ENCODE measurements at regions not wholly inside any gene's neighbourhood (a gene's known extent, or its start where the extent isn't known, plus 50 kb on each side); places are given as distances from the start of the nearest gene placed in this dataset.

DNA sequence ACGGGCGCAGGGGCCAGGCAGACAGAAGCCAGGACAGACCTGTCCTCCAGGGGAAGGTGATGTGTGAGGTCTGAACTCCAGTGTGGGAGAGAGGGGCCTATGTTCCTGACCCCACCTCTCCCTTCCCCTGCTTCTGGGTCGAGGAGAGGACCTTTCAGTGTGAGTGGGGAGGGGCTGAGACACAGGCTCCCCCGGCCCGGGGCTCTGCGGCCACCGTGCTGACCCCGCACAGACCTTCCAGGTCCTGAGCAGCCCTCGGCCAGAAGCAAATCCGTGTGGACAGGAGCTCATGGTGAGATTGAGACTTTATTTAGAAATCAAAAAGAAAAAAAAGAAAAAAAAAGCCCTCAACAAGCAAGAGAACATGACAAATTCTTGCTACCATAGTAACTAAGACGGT, 680.5 kb downstream of the BRD1 start:
- H3K4me1 Mint-ChIP-seq = peaks cover 19% of the 10 kb centered on the region
- H3K4me3 ChIP-seq = no peak overlapping the region
- H3K9me2 ChIP-seq (ENCODE audit: insufficient read depth) = no peaks in the 10 kb centered on the region
- H3K27ac Mint-ChIP-seq = no peak overlapping the region
- no peaks in the 10 kb centered on the region for H4K20me1 ChIP-seq (replicated peaks; ENCODE audit: insufficient read depth)
- no peaks in the 10 kb centered on the region for H3F3A ChIP-seq (replicated peaks; ENCODE audit: low read depth)
- TF ChIP-seq POLR2AphosphoS5 (IDR thresholded peaks at IDR 0.05; ENCODE audit: low read depth) (no peak), JUNB (IDR thresholded peaks at IDR 0.05; ENCODE audit: unreplicated experiment) (no peak), STAT1 (IDR thresholded peaks at IDR 0.05; ENCODE audit: unreplicated experiment) (no peak), CREB1 (CRISPR knock-in tag; IDR thresholded peaks at IDR 0.05; ENCODE audit: low read depth) (no peak), EZH2phosphoT487 (IDR thresholded peaks at IDR 0.05; ENCODE audit: unreplicated experiment) (no peak), ZNF114 (CRISPR knock-in tag; IDR thresholded peaks at IDR 0.05) (no peak)
- TF ChIP-seq, protein P1, sequence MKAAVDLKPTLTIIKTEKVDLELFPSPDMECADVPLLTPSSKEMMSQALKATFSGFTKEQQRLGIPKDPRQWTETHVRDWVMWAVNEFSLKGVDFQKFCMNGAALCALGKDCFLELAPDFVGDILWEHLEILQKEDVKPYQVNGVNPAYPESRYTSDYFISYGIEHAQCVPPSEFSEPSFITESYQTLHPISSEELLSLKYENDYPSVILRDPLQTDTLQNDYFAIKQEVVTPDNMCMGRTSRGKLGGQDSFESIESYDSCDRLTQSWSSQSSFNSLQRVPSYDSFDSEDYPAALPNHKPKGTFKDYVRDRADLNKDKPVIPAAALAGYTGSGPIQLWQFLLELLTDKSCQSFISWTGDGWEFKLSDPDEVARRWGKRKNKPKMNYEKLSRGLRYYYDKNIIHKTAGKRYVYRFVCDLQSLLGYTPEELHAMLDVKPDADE (IDR thresholded peaks at IDR 0.05) = no peak
- TF ChIP-seq, protein P2, sequence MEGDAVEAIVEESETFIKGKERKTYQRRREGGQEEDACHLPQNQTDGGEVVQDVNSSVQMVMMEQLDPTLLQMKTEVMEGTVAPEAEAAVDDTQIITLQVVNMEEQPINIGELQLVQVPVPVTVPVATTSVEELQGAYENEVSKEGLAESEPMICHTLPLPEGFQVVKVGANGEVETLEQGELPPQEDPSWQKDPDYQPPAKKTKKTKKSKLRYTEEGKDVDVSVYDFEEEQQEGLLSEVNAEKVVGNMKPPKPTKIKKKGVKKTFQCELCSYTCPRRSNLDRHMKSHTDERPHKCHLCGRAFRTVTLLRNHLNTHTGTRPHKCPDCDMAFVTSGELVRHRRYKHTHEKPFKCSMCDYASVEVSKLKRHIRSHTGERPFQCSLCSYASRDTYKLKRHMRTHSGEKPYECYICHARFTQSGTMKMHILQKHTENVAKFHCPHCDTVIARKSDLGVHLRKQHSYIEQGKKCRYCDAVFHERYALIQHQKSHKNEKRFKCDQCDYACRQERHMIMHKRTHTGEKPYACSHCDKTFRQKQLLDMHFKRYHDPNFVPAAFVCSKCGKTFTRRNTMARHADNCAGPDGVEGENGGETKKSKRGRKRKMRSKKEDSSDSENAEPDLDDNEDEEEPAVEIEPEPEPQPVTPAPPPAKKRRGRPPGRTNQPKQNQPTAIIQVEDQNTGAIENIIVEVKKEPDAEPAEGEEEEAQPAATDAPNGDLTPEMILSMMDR (conservative IDR thresholded peaks at IDR 0.05; ENCODE audit: low read depth in 2 of 2) = no peak
- no peaks in the 10 kb centered on the region for H3K79me2 ChIP-seq (replicated peaks; ENCODE audit: insufficient read depth)
- H3K9me3 Mint-ChIP-seq = no peaks in the 10 kb centered on the region; the same call in 2 of the 3 replicates
- peaks cover 1% of the 10 kb centered on the region for H3K27me3 Mint-ChIP-seq (ENCODE audit: insufficient read depth, low read depth, poor library complexity)
- H3K4me3 Mint-ChIP-seq = no peak overlapping the region
- no peak for DNase-seq (ENCODE audit: low spot score)
- no peak overlapping the region for H3K27ac ChIP-seq (ENCODE audit: low read depth)
- no peaks in the 10 kb centered on the region; the same call in 1 of the 2 replicates for H3K36me3 ChIP-seq (ENCODE audit: insufficient read depth)
- H2AFZ ChIP-seq = no peak overlapping the region
- H3K4me2 ChIP-seq = no peak overlapping the region
- H3K27me3 ChIP-seq (ENCODE audit: insufficient read depth) = no peaks in the 10 kb centered on the region
- H3K36me3 Mint-ChIP-seq (ENCODE audit: low read depth) = no peaks in the 10 kb centered on the region; the same call in 2 of the 3 replicates
- no peaks in the 10 kb centered on the region for H3K4me1 ChIP-seq (ENCODE audit: insufficient read depth)
- ATAC-seq = no peak

DNA sequence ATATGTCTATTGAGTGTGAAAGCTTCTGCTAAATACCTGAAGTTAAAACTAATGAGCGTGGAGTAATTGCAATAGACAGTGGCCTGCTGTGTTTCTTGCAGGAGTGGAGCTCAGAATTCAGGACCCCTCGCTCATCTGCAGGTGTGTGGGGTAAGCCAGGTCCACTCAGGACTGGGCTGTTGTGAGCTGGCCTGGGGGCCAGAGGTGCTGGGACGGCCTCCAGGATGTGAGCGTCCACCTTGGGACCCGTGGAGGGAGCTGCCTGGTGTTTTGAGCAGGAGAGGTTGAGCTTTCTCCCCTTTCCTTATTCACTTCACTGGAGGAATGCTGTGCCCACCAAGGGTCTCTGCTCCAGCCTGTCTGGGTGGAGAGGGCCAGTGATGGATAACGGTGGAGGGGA, 681.2 kb downstream of the BRD1 start:
- H3K36me3 ChIP-seq (ENCODE audit: insufficient read depth) = no peaks in the 10 kb centered on the region; the same call in 1 of the 2 replicates
- TF ChIP-seq POLR2AphosphoS5 (IDR thresholded peaks at IDR 0.05; ENCODE audit: low read depth) = no peak
- no peak for TF ChIP-seq JUNB (IDR thresholded peaks at IDR 0.05; ENCODE audit: unreplicated experiment)
- TF ChIP-seq ZNF114 (CRISPR knock-in tag; IDR thresholded peaks at IDR 0.05) = no peak
- TF ChIP-seq ZNF331 (CRISPR knock-in tag; IDR thresholded peaks at IDR 0.05; ENCODE audit: low read depth) = no peak
- TF ChIP-seq EZH2phosphoT487 (IDR thresholded peaks at IDR 0.05; ENCODE audit: unreplicated experiment) = no peak
- TF ChIP-seq NANOG (IDR thresholded peaks at IDR 0.05; ENCODE audit: borderline replicate concordance) = no peak
- no peak for TF ChIP-seq STAT1 (IDR thresholded peaks at IDR 0.05; ENCODE audit: unreplicated experiment)
- TF ChIP-seq, protein P3, sequence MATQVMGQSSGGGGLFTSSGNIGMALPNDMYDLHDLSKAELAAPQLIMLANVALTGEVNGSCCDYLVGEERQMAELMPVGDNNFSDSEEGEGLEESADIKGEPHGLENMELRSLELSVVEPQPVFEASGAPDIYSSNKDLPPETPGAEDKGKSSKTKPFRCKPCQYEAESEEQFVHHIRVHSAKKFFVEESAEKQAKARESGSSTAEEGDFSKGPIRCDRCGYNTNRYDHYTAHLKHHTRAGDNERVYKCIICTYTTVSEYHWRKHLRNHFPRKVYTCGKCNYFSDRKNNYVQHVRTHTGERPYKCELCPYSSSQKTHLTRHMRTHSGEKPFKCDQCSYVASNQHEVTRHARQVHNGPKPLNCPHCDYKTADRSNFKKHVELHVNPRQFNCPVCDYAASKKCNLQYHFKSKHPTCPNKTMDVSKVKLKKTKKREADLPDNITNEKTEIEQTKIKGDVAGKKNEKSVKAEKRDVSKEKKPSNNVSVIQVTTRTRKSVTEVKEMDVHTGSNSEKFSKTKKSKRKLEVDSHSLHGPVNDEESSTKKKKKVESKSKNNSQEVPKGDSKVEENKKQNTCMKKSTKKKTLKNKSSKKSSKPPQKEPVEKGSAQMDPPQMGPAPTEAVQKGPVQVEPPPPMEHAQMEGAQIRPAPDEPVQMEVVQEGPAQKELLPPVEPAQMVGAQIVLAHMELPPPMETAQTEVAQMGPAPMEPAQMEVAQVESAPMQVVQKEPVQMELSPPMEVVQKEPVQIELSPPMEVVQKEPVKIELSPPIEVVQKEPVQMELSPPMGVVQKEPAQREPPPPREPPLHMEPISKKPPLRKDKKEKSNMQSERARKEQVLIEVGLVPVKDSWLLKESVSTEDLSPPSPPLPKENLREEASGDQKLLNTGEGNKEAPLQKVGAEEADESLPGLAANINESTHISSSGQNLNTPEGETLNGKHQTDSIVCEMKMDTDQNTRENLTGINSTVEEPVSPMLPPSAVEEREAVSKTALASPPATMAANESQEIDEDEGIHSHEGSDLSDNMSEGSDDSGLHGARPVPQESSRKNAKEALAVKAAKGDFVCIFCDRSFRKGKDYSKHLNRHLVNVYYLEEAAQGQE (IDR thresholded peaks at IDR 0.05; ENCODE audit: unreplicated experiment) = no peak
- TF ChIP-seq, protein P2 (conservative IDR thresholded peaks at IDR 0.05; ENCODE audit: low read depth in 2 of 2) = no peak
- no peak for TF ChIP-seq CREB1 (CRISPR knock-in tag; IDR thresholded peaks at IDR 0.05; ENCODE audit: low read depth)

More for the DNA sequence above, 681.2 kb downstream of the BRD1 start:
- DNase-seq (ENCODE audit: low spot score) (no peak), ATAC-seq (no peak)
- Histone ChIP-seq H3K79me2 (replicated peaks; ENCODE audit: insufficient read depth) (no peaks in the 10 kb centered on the region), H2AFZ (no peak overlapping the region), H3F3A (replicated peaks; ENCODE audit: low read depth) (no peaks in the 10 kb centered on the region), H4K20me1 (replicated peaks; ENCODE audit: insufficient read depth) (no peaks in the 10 kb centered on the region), H3K27ac (ENCODE audit: low read depth) (no peak overlapping the region), H3K4me2 (no peak overlapping the region), H3K27me3 (ENCODE audit: insufficient read depth) (no peaks in the 10 kb centered on the region), H3K9me2 (ENCODE audit: insufficient read depth) (no peaks in the 10 kb centered on the region), H3K4me1 (ENCODE audit: insufficient read depth) (no peaks in the 10 kb centered on the region), H3K4me3 (no peak overlapping the region)
- Mint-ChIP-seq H3K9me3 (no peaks in the 10 kb centered on the region; the same call in 2 of the 3 replicates), H3K27me3 (ENCODE audit: insufficient read depth, low read depth, poor library complexity) (peaks cover 1% of the 10 kb centered on the region), H3K4me3 (no peak overlapping the region), H3K27ac (no peak overlapping the region), H3K36me3 (ENCODE audit: low read depth) (no peaks in the 10 kb centered on the region; the same call in 2 of the 3 replicates), H3K4me1 (peaks cover 14% of the 10 kb centered on the region)

Measured in GM23338 (cell line).